Sigmoid colon (tissue), 4 donors: ENCODE measurements at regions not wholly inside any gene's neighbourhood (a gene's known extent, or its start where the extent isn't known, plus 50 kb on each side); places are given as distances from the start of the nearest gene placed in this dataset.
A peak's percentile ranks its signal among the peaks of the same experiment; 100 is the strongest.

Experiments used
- CTCF ChIP-seq, 4 experiments: fragments of 450-650 bp in 3 of 4; fragments of 200-600 bp in 1 of 4; IDR thresholded peaks; one replicate each; pipeline ENCODE4 v1.5.1; 2016 to 2019; ENCODE audit warnings: antibody characterized with exemption in 4 of 4, mild to moderate bottlenecking in 3 of 4, moderate library complexity in 2 of 4
- EP300 ChIP-seq, 4 donors: sonication (generic); formaldehyde crosslinking; IDR thresholded peaks; one replicate each; pipeline ENCODE4 v1.6.1; 2017; ENCODE audit warnings: antibody characterized with exemption in 4 of 4
- POLR2A ChIP-seq, 2 donors: fragments of 450-650 bp; IDR thresholded peaks; one replicate each; pipeline ENCODE4 v1.6.1; 2016; ENCODE audit warnings: antibody characterized with exemption in 2 of 2, mild to moderate bottlenecking in 2 of 2, moderate library complexity in 2 of 2
- POLR2AphosphoS5 ChIP-seq, 4 donors: sonication (generic); formaldehyde crosslinking; IDR thresholded peaks; one replicate each; pipeline ENCODE4 v1.6.1; 2017; ENCODE audit warnings: antibody characterized with exemption in 4 of 4

DNA sequence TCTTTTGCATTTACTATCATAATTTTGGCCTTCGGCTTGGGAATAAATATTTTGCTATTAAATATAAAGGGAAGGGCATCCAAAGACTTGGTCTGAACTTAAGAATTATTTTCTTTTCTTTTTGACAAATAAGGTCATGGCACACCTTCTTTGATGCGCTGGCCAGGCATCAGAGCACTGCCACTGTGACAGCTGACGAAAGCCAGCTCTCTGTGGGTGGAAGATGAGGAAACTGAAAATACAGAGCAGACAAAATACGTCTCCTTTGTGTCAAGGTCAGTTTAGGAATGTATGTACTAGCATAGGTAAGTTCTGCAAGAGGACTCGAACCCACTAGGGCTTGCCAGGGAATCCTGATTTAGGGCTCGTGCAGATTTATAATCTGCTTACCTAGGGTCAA, 155.9 kb upstream of the MEIS1 start:
- no peak for TF ChIP-seq CTCF (IDR thresholded peaks at IDR 0.05)
- TF ChIP-seq POLR2A (IDR thresholded peaks at IDR 0.05) = no peak
- TF ChIP-seq POLR2AphosphoS5 (IDR thresholded peaks at IDR 0.05) = peak in 2 of 4 donors; percentile 38 to 59
- no peak for TF ChIP-seq EP300 (IDR thresholded peaks at IDR 0.05)
